ENCODE measurements at regions not wholly inside any gene's neighbourhood (a gene's known extent, or its start where the extent isn't known, plus 50 kb on each side); places are given as distances from the start of the nearest gene placed in this dataset.

DNA sequence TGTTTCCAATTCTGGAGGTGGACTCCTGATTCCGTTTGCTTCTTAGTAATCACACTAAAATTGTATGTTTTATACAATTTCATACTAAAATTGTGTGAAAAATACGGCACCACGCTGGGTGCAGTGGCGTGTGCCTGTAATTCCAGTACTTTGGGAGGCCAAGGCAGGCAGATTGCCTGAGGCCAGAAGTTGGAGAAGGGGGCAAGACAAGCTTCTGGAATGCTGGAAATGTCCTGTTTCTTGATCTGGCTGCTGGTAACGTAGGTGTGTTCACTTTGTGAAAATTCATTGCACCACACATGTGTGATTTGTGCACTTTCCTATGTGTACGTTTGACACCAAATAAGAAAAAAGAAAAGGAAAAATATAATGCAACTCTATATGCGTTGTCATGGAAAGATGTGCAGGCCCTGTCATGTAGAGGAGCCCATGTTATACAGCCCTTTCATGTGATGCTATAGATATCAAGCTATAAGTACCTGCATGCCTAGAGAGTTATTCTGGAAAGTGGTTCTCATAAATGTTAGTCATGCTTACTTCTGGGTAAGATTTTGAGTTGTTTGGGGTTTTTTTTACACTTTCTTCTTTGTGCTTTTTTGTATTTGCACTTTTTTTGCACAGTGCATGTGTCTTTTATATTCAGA, 119.9 kb downstream of the TMEM174 start:
- Histone ChIP-seq H3K27ac (ENCODE audit: low read depth in 2 of 2, low read length in 1 of 2) (no peak overlapping the region), H3K9ac (no peak overlapping the region), H3K4me1 (ENCODE audit: control insufficient read depth in 1 of 2, insufficient read depth in 2 of 2, low read depth in 1 of 2, low read length in 1 of 2) (peaks cover 0 to 4% of the 10 kb centered on the region in 2 experiments; a peak in 1 of 4 replicates), H3K79me2 (ENCODE audit: insufficient read depth) (no peaks in the 10 kb centered on the region), H3K9me3 (no peaks in the 10 kb centered on the region), H4K20me1 (ENCODE audit: insufficient read depth) (no peaks in the 10 kb centered on the region), H3K4me2 (no peak overlapping the region), H3F3A (replicated peaks; ENCODE audit: insufficient read depth) (peaks cover 12% of the 10 kb centered on the region), H3K27me3 (ENCODE audit: insufficient read depth) (no peaks in the 10 kb centered on the region), H3K4me3 (ENCODE audit: low read depth in 2 of 2, low read length in 1 of 2) (no peak overlapping the region), H2AFZ (ENCODE audit: low read depth) (no peak overlapping the region), H3K36me3 (replicated peaks in 1 of 2; ENCODE audit: control insufficient read depth in 1 of 2, insufficient read depth in 2 of 2, low read length in 1 of 2) (no peaks in the 10 kb centered on the region), H3K9me2 (no peaks in the 10 kb centered on the region)
- 49% methylated on average over 7 of the region's 7 CpGs for WGBS (ENCODE audit: low lambda C conversion rate)
- TF ChIP-seq EZH2phosphoT487 (IDR thresholded peaks at IDR 0.05; ENCODE audit: borderline replicate concordance, low read depth) (no peak), YY1 (IDR thresholded peaks at IDR 0.05; ENCODE audit: low read depth) (no peak), NFIC (IDR thresholded peaks at IDR 0.05; ENCODE audit: borderline replicate concordance) (no peak), SMC3 (IDR thresholded peaks at IDR 0.05; ENCODE audit: low read depth, low read length) (no peak), GABPA (IDR thresholded peaks at IDR 0.05; ENCODE audit: low read depth) (no peak), ELF1 (IDR thresholded peaks at IDR 0.05) (no peak), RXRA (IDR thresholded peaks at IDR 0.05; ENCODE audit: borderline replicate concordance, low read depth) (no peak), TAF1 (IDR thresholded peaks at IDR 0.05; ENCODE audit: borderline replicate concordance, low read depth, low read length) (no peak), JUND (IDR thresholded peaks at IDR 0.05) (no peak), SIN3A (IDR thresholded peaks at IDR 0.05; ENCODE audit: borderline replicate concordance, low read depth, low read length) (no peak), EP300 (IDR thresholded peaks at IDR 0.05; ENCODE audit: borderline replicate concordance in 1 of 2, low read depth in 1 of 2, low read length in 1 of 2) (no peak), POLR2AphosphoS5 (IDR thresholded peaks at IDR 0.05; ENCODE audit: low read depth, low read length) (no peak), RAD21 (IDR thresholded peaks at IDR 0.05; ENCODE audit: low read length) (no peak), NRF1 (IDR thresholded peaks at IDR 0.05; ENCODE audit: low read depth, low read length) (no peak), FOXM1 (IDR thresholded peaks at IDR 0.05; ENCODE audit: low read depth) (no peak)
- TF ChIP-seq, protein P1, sequence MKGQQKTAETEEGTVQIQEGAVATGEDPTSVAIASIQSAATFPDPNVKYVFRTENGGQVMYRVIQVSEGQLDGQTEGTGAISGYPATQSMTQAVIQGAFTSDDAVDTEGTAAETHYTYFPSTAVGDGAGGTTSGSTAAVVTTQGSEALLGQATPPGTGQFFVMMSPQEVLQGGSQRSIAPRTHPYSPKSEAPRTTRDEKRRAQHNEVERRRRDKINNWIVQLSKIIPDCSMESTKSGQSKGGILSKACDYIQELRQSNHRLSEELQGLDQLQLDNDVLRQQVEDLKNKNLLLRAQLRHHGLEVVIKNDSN (IDR thresholded peaks at IDR 0.05; ENCODE audit: borderline replicate concordance, low read depth), result no peak
- TF ChIP-seq, protein P2, sequence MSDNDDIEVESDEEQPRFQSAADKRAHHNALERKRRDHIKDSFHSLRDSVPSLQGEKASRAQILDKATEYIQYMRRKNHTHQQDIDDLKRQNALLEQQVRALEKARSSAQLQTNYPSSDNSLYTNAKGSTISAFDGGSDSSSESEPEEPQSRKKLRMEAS (IDR thresholded peaks at IDR 0.05; ENCODE audit: low read depth), result no peak
- ChIA-PET POLR2A (no interaction called here), CTCF (interaction anchor here (1.5 kb wide), 1 partner anchor 77 kb away, joined by 4 read pairs; no protein-coding TSS in a partner anchor)
- no peak for DNase-seq

DNA sequence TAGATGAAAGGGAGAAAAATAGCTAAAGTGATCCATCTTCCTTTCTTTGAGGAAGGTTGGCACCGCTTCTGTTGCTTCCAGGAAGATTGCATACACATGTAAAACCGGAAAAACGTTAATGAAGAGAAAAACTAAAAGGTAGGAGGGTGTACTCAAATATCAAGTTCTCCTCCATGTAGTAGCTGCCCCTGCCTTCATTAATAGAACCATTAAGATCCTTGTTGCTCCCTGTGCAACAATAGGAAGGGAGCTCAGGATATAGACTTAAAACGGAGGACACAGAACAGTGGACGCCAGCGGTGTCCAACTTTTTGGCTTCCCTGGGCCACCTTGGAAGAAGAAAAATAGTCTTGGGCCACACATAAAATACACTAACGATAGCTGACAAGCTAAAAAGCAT, 118.9 kb downstream of the TMEM174 start:
- H3K27ac ChIP-seq (ENCODE audit: low read depth in 2 of 2, low read length in 1 of 2), result no peak overlapping the region
- H4K20me1 ChIP-seq (ENCODE audit: insufficient read depth), result no peaks in the 10 kb centered on the region
- H3K79me2 ChIP-seq (ENCODE audit: insufficient read depth), result no peaks in the 10 kb centered on the region
- no peaks in the 10 kb centered on the region for H3K9me2 ChIP-seq
- H3F3A ChIP-seq (replicated peaks; ENCODE audit: insufficient read depth), result peaks cover 4% of the 10 kb centered on the region
- H3K4me3 ChIP-seq (ENCODE audit: low read depth in 2 of 2, low read length in 1 of 2), result no peak overlapping the region
- no peak overlapping the region for H3K9ac ChIP-seq
- no peak overlapping the region for H3K4me2 ChIP-seq
- H2AFZ ChIP-seq (ENCODE audit: low read depth), result no peak overlapping the region
- no peak for DNase-seq
- POLR2A ChIA-PET, result no interaction called here
- no peaks in the 10 kb centered on the region for H3K27me3 ChIP-seq (ENCODE audit: insufficient read depth)
- WGBS (ENCODE audit: low lambda C conversion rate), result 74% methylated on average over 7 of the region's 7 CpGs
- no peaks in the 10 kb centered on the region for H3K9me3 ChIP-seq
- no peaks in the 10 kb centered on the region for H3K36me3 ChIP-seq (replicated peaks in 1 of 2; ENCODE audit: control insufficient read depth in 1 of 2, insufficient read depth in 2 of 2, low read length in 1 of 2)
- H3K4me1 ChIP-seq (ENCODE audit: control insufficient read depth in 1 of 2, insufficient read depth in 2 of 2, low read depth in 1 of 2, low read length in 1 of 2), result peaks cover 0 to 4% of the 10 kb centered on the region in 2 experiments; a peak in 1 of 4 replicates
- CTCF ChIA-PET, result interaction anchor here (0.8 to 1.5 kb wide), 4 partner anchors 9 to 76 kb away, joined by 3 to 7 read pairs (median 4); no protein-coding TSS in a partner anchor
- no peak for TF ChIP-seq MEF2A (IDR thresholded peaks at IDR 0.05; ENCODE audit: borderline replicate concordance, low read depth)
- TF ChIP-seq RFX5 (IDR thresholded peaks at IDR 0.05; ENCODE audit: low read length), result no peak
- no peak for TF ChIP-seq POLR2AphosphoS5 (IDR thresholded peaks at IDR 0.05; ENCODE audit: low read depth, low read length)
- no peak for TF ChIP-seq NRF1 (IDR thresholded peaks at IDR 0.05; ENCODE audit: low read depth, low read length)
- TF ChIP-seq GATA2 (CRISPR knock-in tag; IDR thresholded peaks at IDR 0.05), result no peak
- no peak for TF ChIP-seq RXRA (IDR thresholded peaks at IDR 0.05; ENCODE audit: borderline replicate concordance, low read depth)
- TF ChIP-seq, protein P3, sequence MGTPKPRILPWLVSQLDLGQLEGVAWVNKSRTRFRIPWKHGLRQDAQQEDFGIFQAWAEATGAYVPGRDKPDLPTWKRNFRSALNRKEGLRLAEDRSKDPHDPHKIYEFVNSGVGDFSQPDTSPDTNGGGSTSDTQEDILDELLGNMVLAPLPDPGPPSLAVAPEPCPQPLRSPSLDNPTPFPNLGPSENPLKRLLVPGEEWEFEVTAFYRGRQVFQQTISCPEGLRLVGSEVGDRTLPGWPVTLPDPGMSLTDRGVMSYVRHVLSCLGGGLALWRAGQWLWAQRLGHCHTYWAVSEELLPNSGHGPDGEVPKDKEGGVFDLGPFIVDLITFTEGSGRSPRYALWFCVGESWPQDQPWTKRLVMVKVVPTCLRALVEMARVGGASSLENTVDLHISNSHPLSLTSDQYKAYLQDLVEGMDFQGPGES (IDR thresholded peaks at IDR 0.05; ENCODE audit: low read depth, low read length), result no peak
- no peak for TF ChIP-seq SMC3 (IDR thresholded peaks at IDR 0.05; ENCODE audit: low read depth, low read length)
- TF ChIP-seq FOSL2 (IDR thresholded peaks at IDR 0.05; ENCODE audit: borderline replicate concordance, low read depth), result no peak
- no peak for TF ChIP-seq MXI1 (IDR thresholded peaks at IDR 0.05; ENCODE audit: low read depth, low read length)
- TF ChIP-seq RAD21 (IDR thresholded peaks at IDR 0.05; ENCODE audit: low read length), result no peak
